Upper lobe of right lung (tissue), 1 donor: ENCODE measurements at regions not wholly inside any gene's neighbourhood (a gene's known extent, or its start where the extent isn't known, plus 50 kb on each side); places are given as distances from the start of the nearest gene placed in this dataset.

Source experiments
- ATAC-seq: fragments of 200-7000 bp; cut with Tn5 transposase; one replicate; pipeline ENCODE4 v1.9.1; 2020; ENCODE audit warnings: mild to moderate bottlenecking, moderate library complexity
- DNase-seq: peaks from one replicate; pipeline ENCODE4 v3.0.0-alpha.2; 2020
- H3K27ac ChIP-seq: fragments of 200-600 bp; one replicate; pipeline ENCODE4 v1.8.0; 2022
- H3K27me3 ChIP-seq: fragments of 200-600 bp; one replicate; pipeline ENCODE4 v1.8.0; 2022; ENCODE audit warnings: mild to moderate bottlenecking
- H3K36me3 ChIP-seq: fragments of 200-600 bp; one replicate; pipeline ENCODE4 v1.8.0; 2022
- H3K4me1 ChIP-seq: fragments of 200-600 bp; one replicate; pipeline ENCODE4 v1.8.0; 2022
- H3K4me3 ChIP-seq: fragments of 200-600 bp; one replicate; pipeline ENCODE4 v1.8.0; 2022; ENCODE audit warnings: mild to moderate bottlenecking
- H3K9me3 ChIP-seq: fragments of 200-600 bp; one replicate; pipeline ENCODE4 v1.8.0; 2022
- CTCF ChIP-seq: fragments of 200-600 bp; IDR thresholded peaks from one replicate; pipeline ENCODE4 v1.8.0; 2022; ENCODE audit warnings: antibody characterized with exemption
- intact Hi-C: fragments of 100-400 bp; cut with DNase I; formaldehyde crosslinking; loops from one replicate; pipeline ENCODE4 v1.11.0; 2022
- donor health status: DM: no; HTN: yes; CAD: no; lungs with severe emphysema.

GRCh38 chr10:52999681-53000080 is 227.1 kb upstream of the MBL2 start:
- intact Hi-C loops, result no loop called here
- no peak for ATAC-seq
- Histone ChIP-seq H3K4me1 (no peaks in the 10 kb centered on the region), H3K9me3 (no peaks in the 10 kb centered on the region), H3K4me3 (no peak overlapping the region), H3K36me3 (no peaks in the 10 kb centered on the region), H3K27ac (no peak overlapping the region), H3K27me3 (no peaks in the 10 kb centered on the region)
- TF ChIP-seq CTCF, result no peak
- no peak for DNase-seq

- no peak for ATAC-seq
- intact Hi-C loops, result no loop called here
- H3K4me3 ChIP-seq, result no peak overlapping the region
- H3K36me3 ChIP-seq, result no peaks in the 10 kb centered on the region
- H3K9me3 ChIP-seq, result no peaks in the 10 kb centered on the region
- no peak overlapping the region for H3K27ac ChIP-seq
- TF ChIP-seq CTCF, result no peak
- no peak for DNase-seq
- H3K27me3 ChIP-seq, result no peaks in the 10 kb centered on the region
- no peaks in the 10 kb centered on the region for H3K4me1 ChIP-seq
These were observed 226.7 kb upstream of the MBL2 start for GRCh38 chr10:52999258-52999657.

- DNase-seq (no peak), ATAC-seq (no peak)
- H3K9me3 ChIP-seq, result no peaks in the 10 kb centered on the region
- no peak overlapping the region for H3K4me3 ChIP-seq
- no peaks in the 10 kb centered on the region for H3K36me3 ChIP-seq
- TF ChIP-seq CTCF, result no peak
- no peaks in the 10 kb centered on the region for H3K27me3 ChIP-seq
- intact Hi-C loops, result no loop called here
- H3K4me1 ChIP-seq, result no peaks in the 10 kb centered on the region
- no peak overlapping the region for H3K27ac ChIP-seq
These were observed 224.4 kb upstream of the MBL2 start for GRCh38 chr10:52997007-52997406.

- Histone ChIP-seq H3K27me3 (no peaks in the 10 kb centered on the region), H3K27ac (no peak overlapping the region), H3K9me3 (no peaks in the 10 kb centered on the region), H3K36me3 (no peaks in the 10 kb centered on the region), H3K4me3 (no peak overlapping the region), H3K4me1 (no peaks in the 10 kb centered on the region)
- intact Hi-C loops, result no loop called here
- no peak for TF ChIP-seq CTCF
- DNase-seq, result no peak
- no peak for ATAC-seq
These were observed 221.8 kb upstream of the MBL2 start for GRCh38 chr10:52994370-52994769.

GRCh38 chr10:52993109-52993508 is 220.5 kb upstream of the MBL2 start:
- no peak for TF ChIP-seq CTCF
- Histone ChIP-seq H3K36me3 (no peaks in the 10 kb centered on the region), H3K9me3 (no peaks in the 10 kb centered on the region), H3K27me3 (no peaks in the 10 kb centered on the region), H3K4me1 (no peaks in the 10 kb centered on the region), H3K27ac (no peak overlapping the region), H3K4me3 (no peak overlapping the region)
- no peak for ATAC-seq
- intact Hi-C loops, result no loop called here
- no peak for DNase-seq

- no peak overlapping the region for H3K4me3 ChIP-seq
- no peak for TF ChIP-seq CTCF
- no peak overlapping the region for H3K27ac ChIP-seq
- H3K4me1 ChIP-seq, result no peaks in the 10 kb centered on the region
- no peaks in the 10 kb centered on the region for H3K9me3 ChIP-seq
- DNase-seq, result no peak
- no peak for ATAC-seq
- H3K27me3 ChIP-seq, result no peaks in the 10 kb centered on the region
- H3K36me3 ChIP-seq, result no peaks in the 10 kb centered on the region
- intact Hi-C loops, result no loop called here
These were observed 220.0 kb upstream of the MBL2 start for GRCh38 chr10:52992567-52992966.
